ENCODE measurements at regions not wholly inside any gene's neighbourhood (a gene's known extent, or its start where the extent isn't known, plus 50 kb on each side); places are given as distances from the start of the nearest gene placed in this dataset.

DNA sequence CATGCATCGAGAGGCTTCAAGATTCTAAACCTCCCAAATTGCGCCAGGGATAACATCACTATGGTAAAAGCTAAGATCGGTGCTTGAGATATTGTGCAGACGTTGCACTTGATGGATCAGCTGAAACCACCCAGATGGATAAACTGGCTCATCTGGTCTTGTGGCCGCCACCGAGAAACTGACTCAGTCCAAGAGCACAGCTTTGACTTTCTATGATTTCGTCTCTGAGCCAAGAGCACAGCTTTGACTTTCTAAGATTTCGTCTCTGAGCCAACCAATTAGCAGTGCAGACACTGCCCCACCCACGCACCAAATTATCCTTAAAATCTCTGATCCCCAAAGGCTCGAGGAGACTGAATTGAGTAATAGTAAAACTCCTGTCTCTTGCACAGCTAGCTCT lies 687.2 kb downstream of the FAM133A start:
- DNase-seq: no peak

GRCh38 chrX:94365736-94366135 lies 691.7 kb downstream of the FAM133A start:
- no peak for DNase-seq

- DNase-seq: no peak
Measured at GRCh38 chrX:94366616-94367015, 692.6 kb downstream of the FAM133A start.

GRCh38 chrX:94389044-94389443 lies 715.0 kb downstream of the FAM133A start:
- DNase-seq: no peak

DNA sequence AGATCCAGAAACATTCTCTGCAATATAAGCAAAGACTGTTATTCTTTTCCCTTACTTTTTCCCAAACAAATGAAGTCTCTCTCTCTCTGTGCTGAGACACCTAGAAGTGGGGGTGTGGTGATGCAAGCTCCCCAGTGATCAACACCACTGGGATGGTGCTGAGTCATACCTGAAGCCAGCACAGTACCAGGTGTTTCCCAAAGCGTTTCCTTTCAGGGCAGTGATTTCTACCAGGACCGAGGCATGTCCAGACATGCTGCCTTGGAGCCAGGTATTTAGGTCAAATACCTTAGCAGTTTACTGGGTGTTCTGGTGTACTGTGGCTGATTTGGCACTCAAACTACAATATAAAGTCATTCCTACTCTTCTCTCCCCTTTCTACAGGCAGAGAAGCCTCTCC lies 726.5 kb downstream of the FAM133A start:
- DNase-seq: no peak

DNA sequence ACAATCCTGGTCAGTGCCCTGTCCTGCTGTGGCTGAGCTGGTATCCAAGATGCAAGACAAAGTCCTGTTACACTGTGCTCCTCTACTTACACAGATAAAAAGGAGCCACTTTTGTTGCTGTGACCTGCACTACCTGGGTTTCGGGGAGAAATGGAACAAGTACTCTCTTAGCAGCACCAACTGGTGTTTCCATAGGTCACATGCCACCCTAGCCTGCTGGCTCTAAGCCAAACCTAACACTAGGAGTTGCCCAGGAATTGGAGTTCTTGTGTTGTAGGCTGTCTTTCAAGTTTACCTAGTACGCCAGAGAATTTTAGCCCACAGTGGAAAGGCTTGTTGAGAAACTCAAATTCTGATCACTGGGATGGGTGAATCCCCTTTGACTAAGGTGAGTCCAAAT lies 727.4 kb downstream of the FAM133A start:
- DNase-seq: no peak

DNA sequence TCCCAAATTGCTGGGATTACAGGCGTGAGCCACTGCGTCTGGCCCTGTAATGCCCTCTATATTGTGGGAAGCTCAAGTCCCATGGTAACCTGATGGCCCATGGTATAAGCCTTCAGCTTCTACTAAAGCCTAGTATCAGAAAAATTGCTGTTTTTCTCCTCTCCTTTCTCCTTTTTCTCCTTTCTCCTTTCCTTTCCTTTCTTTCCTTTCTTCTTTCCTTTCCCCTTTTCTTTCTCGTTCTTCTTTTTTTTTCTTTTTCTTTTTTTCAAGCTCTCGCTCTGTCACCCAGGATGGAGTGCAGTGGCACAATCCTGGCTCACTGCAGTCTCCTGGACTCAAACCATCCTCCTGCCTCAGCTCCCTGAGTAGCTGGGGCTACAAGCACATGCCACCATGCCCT lies 740.7 kb downstream of the FAM133A start:
- no peak for DNase-seq

GRCh38 chrX:94418065-94418464 lies 744.1 kb downstream of the FAM133A start:
- no peak for DNase-seq

GRCh38 chrX:94424456-94424855 lies 750.5 kb downstream of the FAM133A start:
- DNase-seq: no peak

DNA sequence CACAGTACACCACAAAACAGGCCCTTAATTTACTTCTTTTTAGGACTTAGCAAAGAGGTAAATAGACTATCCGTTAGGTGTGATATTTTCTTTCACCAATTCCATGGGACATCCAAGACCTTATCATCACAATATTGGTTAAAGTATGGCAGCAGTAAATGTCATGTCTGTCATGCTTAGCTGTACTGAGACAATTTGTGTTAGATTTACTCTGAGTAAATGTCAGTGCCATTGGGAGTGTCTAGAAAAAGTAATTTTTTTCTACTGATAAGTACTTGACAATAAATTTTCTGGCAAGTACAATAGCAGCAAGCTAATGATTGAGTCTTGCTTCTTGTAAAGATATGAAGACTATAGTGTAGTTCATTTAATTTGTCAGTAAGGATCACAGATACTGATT lies 756.1 kb downstream of the FAM133A start:
- no peak for DNase-seq

DNA sequence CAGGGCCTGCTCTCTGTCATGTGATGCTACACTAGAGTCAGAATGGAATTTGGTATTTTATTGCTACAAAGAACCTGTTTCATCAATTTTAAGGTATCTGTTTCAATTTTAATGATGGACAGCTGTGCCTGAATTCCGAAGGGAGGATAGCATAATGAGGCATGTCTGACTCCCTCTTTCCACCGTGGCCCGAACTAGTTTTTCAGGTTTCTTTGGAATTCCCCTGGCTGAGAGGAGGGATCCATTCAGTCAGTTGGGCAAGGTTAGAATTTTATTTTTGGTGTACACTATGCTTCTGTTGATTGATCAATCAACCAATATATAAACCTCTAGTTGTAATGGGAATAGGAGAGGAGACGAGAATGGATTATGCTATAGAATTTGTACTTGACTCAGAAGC lies 761.8 kb downstream of the FAM133A start:
- no peak for DNase-seq

DNA sequence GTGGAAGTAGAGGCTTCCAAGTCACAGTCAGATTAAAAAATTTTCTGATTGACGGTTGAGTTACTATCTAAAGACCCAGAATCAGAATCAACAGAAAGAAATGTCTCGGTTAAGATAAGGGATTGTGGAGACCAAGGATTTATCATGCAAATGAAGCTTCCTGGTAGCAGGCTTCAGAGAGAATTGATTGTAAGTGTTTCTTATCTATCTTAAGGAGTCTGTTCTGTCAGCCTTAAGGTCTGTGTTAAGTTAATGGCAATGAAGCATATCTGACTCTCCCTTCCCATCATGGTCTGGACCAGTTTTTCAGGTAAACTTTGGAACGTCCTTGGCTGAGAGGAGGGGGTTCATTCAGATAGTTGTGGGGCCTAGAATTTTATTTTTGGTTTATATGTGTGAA lies 780.2 kb downstream of the FAM133A start:
- DNase-seq: no peak

DNA sequence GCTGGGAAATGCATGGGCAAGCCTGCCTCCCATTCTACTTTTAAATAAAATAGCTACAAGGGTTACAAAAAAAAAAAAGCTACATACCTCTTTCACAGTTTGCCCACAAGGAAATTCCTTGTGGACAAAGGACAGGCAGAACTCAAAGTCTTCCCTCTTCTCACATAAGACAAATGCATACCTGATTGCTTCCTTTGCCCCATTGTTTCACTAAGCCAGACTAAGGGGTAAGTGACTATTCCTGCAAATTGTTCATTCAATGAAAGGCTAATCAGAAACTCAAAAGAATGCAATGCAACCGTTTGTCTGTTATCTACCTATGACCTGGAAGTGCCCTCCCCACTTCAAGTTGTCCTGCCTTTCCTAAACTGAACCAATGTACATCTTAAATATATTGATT lies 780.6 kb downstream of the FAM133A start:
- no peak for DNase-seq

- no peak for DNase-seq
Measured at GRCh38 chrX:94455782-94456181, 781.8 kb downstream of the FAM133A start.

DNA sequence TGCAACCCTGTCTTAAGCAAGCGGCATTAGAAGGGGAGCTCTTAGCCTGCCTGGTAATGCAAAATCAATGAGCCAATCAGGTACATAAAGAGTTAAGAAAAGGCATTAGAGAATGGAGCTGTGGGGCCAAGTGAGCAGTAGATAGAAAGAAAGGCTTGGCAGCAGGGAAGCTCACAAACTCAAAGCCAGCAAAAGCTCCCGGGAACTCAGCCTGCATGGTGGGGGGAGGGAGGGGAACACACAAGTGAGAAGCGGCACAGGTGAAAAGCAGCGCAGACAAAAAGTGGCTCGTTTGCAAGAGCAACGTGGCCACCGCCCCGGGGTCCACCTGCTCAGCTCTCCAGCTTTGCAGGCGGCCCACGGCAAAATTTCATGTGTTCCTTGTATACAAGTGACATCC lies 818.5 kb downstream of the FAM133A start:
- DNase-seq: no peak

GRCh38 chrX:94493405-94493804 lies 819.4 kb downstream of the FAM133A start:
- no peak for DNase-seq

DNA sequence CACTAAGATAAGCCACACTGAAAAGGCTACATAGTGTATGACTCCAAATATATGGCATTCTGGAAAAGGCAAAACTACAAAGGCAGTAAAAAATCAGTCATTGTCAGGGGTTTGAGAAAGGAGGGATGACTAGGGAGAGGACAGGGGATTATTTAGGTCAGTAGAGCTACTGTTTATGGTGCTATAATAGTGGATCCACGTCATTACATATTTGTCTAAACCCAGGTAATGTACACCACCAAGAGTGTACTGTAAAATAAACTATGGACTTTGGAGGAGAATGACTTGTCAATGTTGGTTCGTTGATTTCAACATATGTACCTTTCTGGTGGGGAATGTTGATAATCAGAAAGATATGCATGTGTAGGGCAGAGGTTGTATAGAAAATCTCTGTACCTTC lies 837.6 kb downstream of the FAM133A start:
- no peak for DNase-seq

GRCh38 chrX:94515009-94515408 lies 841.0 kb downstream of the FAM133A start:
- no peak for DNase-seq

- DNase-seq: no peak
Measured at GRCh38 chrX:94524867-94525266, 850.9 kb downstream of the FAM133A start.

DNA sequence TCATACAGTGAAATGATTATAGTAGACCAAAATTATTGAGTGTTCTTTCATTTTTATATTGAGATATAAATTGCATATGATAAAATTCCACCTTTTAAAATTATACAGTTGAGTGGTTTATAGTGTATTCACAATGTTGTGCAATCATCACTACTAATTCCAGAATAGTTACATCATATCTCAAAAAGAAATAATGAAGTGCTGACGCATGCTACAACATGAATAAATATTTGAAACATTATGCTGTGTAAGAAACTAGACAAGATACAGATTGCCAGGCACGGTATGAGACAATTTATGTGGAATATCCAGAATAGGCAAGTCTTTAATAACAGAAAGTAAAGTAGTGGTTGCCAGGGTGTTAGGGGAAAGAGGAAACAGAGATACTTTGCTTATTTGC lies 871.7 kb downstream of the FAM133A start:
- no peak for DNase-seq

DNA sequence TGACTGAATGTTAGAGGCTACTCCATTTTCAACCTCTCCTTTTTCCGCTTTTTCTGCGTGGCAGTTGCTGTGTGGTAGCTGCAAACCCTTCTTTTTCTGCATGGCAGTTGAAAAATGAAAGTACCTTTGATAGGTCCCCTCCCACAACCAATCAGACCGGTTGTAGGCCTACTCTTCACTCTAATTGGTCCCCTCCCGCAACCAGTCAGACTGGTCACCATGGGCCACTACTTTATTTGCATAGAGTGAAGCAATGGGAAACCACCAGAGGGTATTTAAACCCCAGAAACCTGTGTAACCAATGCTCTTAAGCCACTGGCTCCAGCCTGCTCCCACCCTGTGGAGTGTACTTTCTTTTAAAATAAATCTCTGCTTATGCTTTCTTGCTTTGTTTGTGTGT lies 877.8 kb downstream of the FAM133A start:
- no peak for DNase-seq

DNA sequence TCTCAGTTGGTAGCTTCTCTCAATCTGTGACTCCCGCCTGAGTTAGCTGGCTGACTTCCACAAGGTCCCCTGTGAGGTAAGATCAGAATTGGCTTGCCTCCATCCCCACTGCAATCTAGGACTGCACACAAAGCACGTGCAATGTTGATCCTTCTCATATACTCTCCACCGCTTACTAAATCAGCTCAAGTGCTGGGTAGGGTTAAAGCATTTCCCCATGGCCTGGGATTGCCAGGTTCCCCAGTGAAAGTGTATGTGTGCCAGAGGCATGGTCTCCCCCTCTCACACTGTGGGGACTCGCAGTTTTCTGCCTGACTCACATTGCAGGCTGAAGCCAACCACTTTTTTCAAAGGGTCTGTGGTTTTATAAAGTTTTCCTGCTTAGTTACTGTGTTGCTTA lies 886.9 kb downstream of the FAM133A start:
- no peak for DNase-seq

- DNase-seq: no peak
Measured at GRCh38 chrX:94576367-94577004, 902.5 kb downstream of the FAM133A start.

GRCh38 chrX:94600077-94600476 lies 926.1 kb downstream of the FAM133A start:
- DNase-seq: no peak

GRCh38 chrX:94612140-94612539 lies 938.1 kb downstream of the FAM133A start:
- no peak for DNase-seq

DNA sequence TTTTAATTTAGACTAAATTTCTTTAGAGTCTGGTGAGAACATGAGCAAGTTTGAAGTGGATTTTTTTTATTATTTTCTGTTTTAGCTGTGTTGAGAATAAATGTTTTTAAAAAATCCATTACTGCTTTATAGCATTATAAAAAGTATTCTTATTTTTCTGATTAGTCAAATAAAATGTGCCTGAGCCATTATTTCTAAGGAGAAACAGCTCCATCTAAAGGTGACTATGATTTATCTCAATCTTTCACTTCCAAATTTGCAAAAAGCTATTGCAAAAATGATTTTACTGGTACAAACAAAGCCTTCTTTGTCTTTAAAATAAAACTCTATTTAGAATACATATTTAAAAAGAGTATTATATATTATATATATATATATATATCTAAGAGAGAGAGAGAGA lies 959.2 kb downstream of the FAM133A start:
- DNase-seq: no peak

Data from fibroblast of skin of right quadriceps (primary cell).